D721Med (cell line): ENCODE measurements at regions not wholly inside any gene's neighbourhood (a gene's known extent, or its start where the extent isn't known, plus 50 kb on each side); places are given as distances from the start of the nearest gene placed in this dataset.

Experiments used
- DNase-seq: peaks from one replicate; pipeline ENCODE4 v3.0.0; 2011; ENCODE audit warnings: low spot score; ENCODE audit not compliant: insufficient read length
- FAIRE-seq: peaks from 2 replicates; lab custom pipeline; 2011; peaks lifted over from hg19 to GRCh38; lab: Jason Lieb, UNC
- TF ChIP-seq, protein P1 (sequence below): IDR thresholded peaks from 2 replicates; pipeline ENCODE4 v1.5.1; 2012; ENCODE audit warnings: mild to moderate bottlenecking, control low read depth; ENCODE audit not compliant: insufficient read depth; ENCODE audit errors: missing control alignments

DNA sequence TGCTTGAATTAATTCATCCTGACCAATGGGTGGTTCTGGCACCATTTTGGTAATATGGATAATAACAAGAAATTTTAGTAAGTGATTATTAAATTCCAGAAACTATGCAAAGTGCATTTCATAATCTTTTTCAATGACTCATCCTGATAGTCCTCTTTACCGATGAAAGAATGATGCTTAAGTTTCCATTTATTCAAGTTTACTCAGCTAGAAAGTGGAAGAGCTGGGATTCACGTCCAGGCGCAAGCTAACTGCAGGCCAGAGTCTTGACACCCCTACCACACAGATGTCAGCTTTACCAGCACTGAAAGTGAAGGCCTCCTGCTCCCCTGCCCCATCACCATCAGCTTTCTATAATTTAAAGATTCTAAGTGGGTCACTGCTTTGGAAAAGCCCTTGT lies 493.5 kb upstream of the WWC1 start:
- no peak for FAIRE-seq
- TF ChIP-seq, protein P1, sequence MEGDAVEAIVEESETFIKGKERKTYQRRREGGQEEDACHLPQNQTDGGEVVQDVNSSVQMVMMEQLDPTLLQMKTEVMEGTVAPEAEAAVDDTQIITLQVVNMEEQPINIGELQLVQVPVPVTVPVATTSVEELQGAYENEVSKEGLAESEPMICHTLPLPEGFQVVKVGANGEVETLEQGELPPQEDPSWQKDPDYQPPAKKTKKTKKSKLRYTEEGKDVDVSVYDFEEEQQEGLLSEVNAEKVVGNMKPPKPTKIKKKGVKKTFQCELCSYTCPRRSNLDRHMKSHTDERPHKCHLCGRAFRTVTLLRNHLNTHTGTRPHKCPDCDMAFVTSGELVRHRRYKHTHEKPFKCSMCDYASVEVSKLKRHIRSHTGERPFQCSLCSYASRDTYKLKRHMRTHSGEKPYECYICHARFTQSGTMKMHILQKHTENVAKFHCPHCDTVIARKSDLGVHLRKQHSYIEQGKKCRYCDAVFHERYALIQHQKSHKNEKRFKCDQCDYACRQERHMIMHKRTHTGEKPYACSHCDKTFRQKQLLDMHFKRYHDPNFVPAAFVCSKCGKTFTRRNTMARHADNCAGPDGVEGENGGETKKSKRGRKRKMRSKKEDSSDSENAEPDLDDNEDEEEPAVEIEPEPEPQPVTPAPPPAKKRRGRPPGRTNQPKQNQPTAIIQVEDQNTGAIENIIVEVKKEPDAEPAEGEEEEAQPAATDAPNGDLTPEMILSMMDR, result no peak
- no peak for DNase-seq

DNA sequence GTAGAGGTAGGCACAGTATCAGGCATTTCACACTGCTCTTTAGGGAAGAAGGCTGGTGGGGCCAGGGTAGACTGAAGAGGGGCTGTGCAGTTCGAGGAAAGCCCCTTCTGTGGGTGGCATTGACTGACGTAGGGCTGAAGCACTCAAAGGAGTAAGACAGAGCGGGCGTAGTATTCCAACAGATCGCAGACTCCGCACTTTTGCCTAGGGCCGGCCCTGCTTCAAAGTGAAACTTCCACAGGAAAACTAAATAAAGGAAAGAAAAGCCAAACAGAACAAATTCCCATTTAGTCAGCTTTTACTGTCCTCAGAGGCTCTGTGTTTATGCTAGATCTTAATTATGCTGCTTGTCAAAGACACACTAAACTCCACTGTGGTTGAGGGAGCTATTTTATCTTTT lies 493.0 kb upstream of the WWC1 start:
- TF ChIP-seq, protein P1, result no peak
- DNase-seq, result no peak
- no peak for FAIRE-seq

GRCh38 chr5:167800427-167800826 lies 491.0 kb upstream of the WWC1 start:
- FAIRE-seq, result no peak
- TF ChIP-seq, protein P1, result no peak
- DNase-seq, result no peak

DNA sequence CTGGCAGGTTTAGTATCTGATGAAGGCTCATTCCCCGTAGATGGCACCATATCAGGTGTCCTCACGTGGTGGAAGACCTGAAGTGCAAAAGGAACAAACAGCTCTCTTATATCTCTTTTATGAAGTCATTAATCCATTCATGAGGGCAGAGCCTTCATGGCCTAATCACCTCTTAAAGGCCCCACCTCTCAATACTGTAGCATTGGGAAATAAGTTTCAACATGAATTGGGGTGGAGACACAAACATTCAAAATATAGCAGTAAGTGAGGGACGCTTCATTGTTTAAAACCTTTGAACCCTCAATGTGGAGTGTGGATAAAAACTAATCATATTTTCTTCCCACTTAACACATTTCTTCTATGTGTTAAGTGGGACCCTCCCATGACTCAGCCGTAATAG lies 489.4 kb upstream of the WWC1 start:
- DNase-seq (no peak), FAIRE-seq (no peak)
- TF ChIP-seq, protein P1, result no peak

- FAIRE-seq, result no peak
- DNase-seq, result no peak
- TF ChIP-seq, protein P1, result no peak
Measured at GRCh38 chr5:167802755-167803431, 488.6 kb upstream of the WWC1 start.

GRCh38 chr5:167804512-167805220 lies 486.8 kb upstream of the WWC1 start:
- FAIRE-seq (no peak), DNase-seq (no peak)
- TF ChIP-seq, protein P1, result no peak

DNA sequence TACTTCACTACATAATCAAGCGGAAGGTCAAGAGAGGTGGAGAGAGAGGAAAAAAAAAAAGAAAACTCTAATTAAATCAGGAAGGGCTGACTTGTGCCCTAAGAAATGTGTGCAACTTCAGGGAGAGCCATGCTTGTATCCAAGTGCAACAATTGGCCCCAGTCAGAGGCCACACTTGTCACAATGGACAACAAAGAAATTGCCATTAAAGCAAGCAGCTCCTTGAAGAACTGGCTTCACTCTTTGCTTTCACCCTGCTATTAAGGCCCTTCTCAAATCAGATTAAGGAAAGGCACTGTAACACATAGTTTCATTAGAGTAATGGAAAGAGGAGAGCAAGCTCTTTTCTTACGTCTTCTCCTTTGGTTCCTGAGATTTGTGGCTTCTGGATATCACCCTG lies 480.9 kb upstream of the WWC1 start:
- FAIRE-seq (no peak), DNase-seq (no peak)
- TF ChIP-seq, protein P1, result no peak
